ENCODE measurements at regions not wholly inside any gene's neighbourhood (a gene's known extent, or its start where the extent isn't known, plus 50 kb on each side); places are given as distances from the start of the nearest gene placed in this dataset.
"Not testable (repeated sequence)": the region's sequence is repeated elsewhere in the genome, so short reads cannot be mapped to it uniquely, and the experiment has no call there.

GRCh38 chr2:23029111-23029510 lies 355.9 kb upstream of the KLHL29 start:
- Histone ChIP-seq H3K4me3 (ENCODE audit: low read length) (no peak overlapping the region), H3K27me3 (ENCODE audit: control insufficient read depth, insufficient read depth, low read length) (no peaks in the 10 kb centered on the region), H3K4me1 (ENCODE audit: control insufficient read depth, insufficient read depth, low read length) (no peaks in the 10 kb centered on the region), H3K9ac (ENCODE audit: low read depth, low read length) (no peak overlapping the region), H3K9me3 (replicated peaks; ENCODE audit: low read length) (no peaks in the 10 kb centered on the region), H3K36me3 (ENCODE audit: insufficient read depth, low read length) (no peaks in the 10 kb centered on the region), H3K4me2 (ENCODE audit: low read length) (no peak overlapping the region)

- Histone ChIP-seq H3K4me1 (ENCODE audit: control insufficient read depth, insufficient read depth, low read length) (no peaks in the 10 kb centered on the region), H3K9me3 (replicated peaks; ENCODE audit: low read length) (no peaks in the 10 kb centered on the region), H3K4me2 (ENCODE audit: low read length) (no peak overlapping the region), H3K4me3 (ENCODE audit: low read length) (no peak overlapping the region), H3K27me3 (ENCODE audit: control insufficient read depth, insufficient read depth, low read length) (no peaks in the 10 kb centered on the region), H3K36me3 (ENCODE audit: insufficient read depth, low read length) (no peaks in the 10 kb centered on the region), H3K9ac (ENCODE audit: low read depth, low read length) (no peak overlapping the region)
Measured at GRCh38 chr2:23029951-23030350, 355.0 kb upstream of the KLHL29 start.

GRCh38 chr2:23034996-23035395 lies 350.0 kb upstream of the KLHL29 start:
- H3K36me3 ChIP-seq (ENCODE audit: insufficient read depth, low read length) = no peaks in the 10 kb centered on the region
- no peaks in the 10 kb centered on the region for H3K9me3 ChIP-seq (replicated peaks; ENCODE audit: low read length)
- H3K4me3 ChIP-seq (ENCODE audit: low read length) = no peak overlapping the region
- no peak overlapping the region for H3K9ac ChIP-seq (ENCODE audit: low read depth, low read length)
- H3K4me1 ChIP-seq (ENCODE audit: control insufficient read depth, insufficient read depth, low read length) = no peaks in the 10 kb centered on the region
- H3K27me3 ChIP-seq (ENCODE audit: control insufficient read depth, insufficient read depth, low read length) = no peaks in the 10 kb centered on the region
- no peak overlapping the region for H3K4me2 ChIP-seq (ENCODE audit: low read length)

GRCh38 chr2:23036629-23037028 lies 348.4 kb upstream of the KLHL29 start:
- Histone ChIP-seq H3K4me2 (ENCODE audit: low read length) (no peak overlapping the region), H3K9ac (ENCODE audit: low read depth, low read length) (no peak overlapping the region), H3K27me3 (ENCODE audit: control insufficient read depth, insufficient read depth, low read length) (no peaks in the 10 kb centered on the region), H3K4me1 (ENCODE audit: control insufficient read depth, insufficient read depth, low read length) (peaks cover 2% of the 10 kb centered on the region), H3K4me3 (ENCODE audit: low read length) (no peak overlapping the region), H3K36me3 (ENCODE audit: insufficient read depth, low read length) (no peaks in the 10 kb centered on the region), H3K9me3 (replicated peaks; ENCODE audit: low read length) (no peaks in the 10 kb centered on the region)

- H3K4me2 ChIP-seq (ENCODE audit: low read length) = no peak overlapping the region
Measured at GRCh38 chr2:23037596-23037995, 347.4 kb upstream of the KLHL29 start.

GRCh38 chr2:23041443-23041842 lies 343.5 kb upstream of the KLHL29 start:
- Histone ChIP-seq H3K27me3 (ENCODE audit: control insufficient read depth, insufficient read depth, low read length) (no peaks in the 10 kb centered on the region), H3K9me3 (replicated peaks; ENCODE audit: low read length) (no peaks in the 10 kb centered on the region), H3K36me3 (ENCODE audit: insufficient read depth, low read length) (no peaks in the 10 kb centered on the region), H3K4me3 (ENCODE audit: low read length) (no peak overlapping the region), H3K9ac (ENCODE audit: low read depth, low read length) (no peak overlapping the region), H3K4me2 (ENCODE audit: low read length) (no peak overlapping the region), H3K4me1 (ENCODE audit: control insufficient read depth, insufficient read depth, low read length) (peaks cover 8% of the 10 kb centered on the region)

More at GRCh38 chr2:23037596-23037995, 347.4 kb upstream of the KLHL29 start:
- Histone ChIP-seq H3K4me1 (ENCODE audit: control insufficient read depth, insufficient read depth, low read length) (peaks cover 4% of the 10 kb centered on the region), H3K9me3 (replicated peaks; ENCODE audit: low read length) (no peaks in the 10 kb centered on the region), H3K27me3 (ENCODE audit: control insufficient read depth, insufficient read depth, low read length) (no peaks in the 10 kb centered on the region), H3K36me3 (ENCODE audit: insufficient read depth, low read length) (no peaks in the 10 kb centered on the region), H3K4me3 (ENCODE audit: low read length) (no peak overlapping the region), H3K9ac (ENCODE audit: low read depth, low read length) (no peak overlapping the region)

GRCh38 chr2:23042216-23042906 lies 342.6 kb upstream of the KLHL29 start:
- Histone ChIP-seq H3K4me2 (ENCODE audit: low read length) (peak overlapping the region; percentile 26), H3K36me3 (ENCODE audit: insufficient read depth, low read length) (no peaks in the 10 kb centered on the region), H3K9me3 (replicated peaks; ENCODE audit: low read length) (no peaks in the 10 kb centered on the region), H3K4me1 (ENCODE audit: control insufficient read depth, insufficient read depth, low read length) (peaks cover 8% of the 10 kb centered on the region), H3K9ac (ENCODE audit: low read depth, low read length) (peak overlapping the region; percentile 20), H3K27me3 (ENCODE audit: control insufficient read depth, insufficient read depth, low read length) (no peaks in the 10 kb centered on the region), H3K4me3 (ENCODE audit: low read length) (no peak overlapping the region)

- H3K9me3 ChIP-seq (replicated peaks; ENCODE audit: low read length) = no peaks in the 10 kb centered on the region
- H3K27me3 ChIP-seq (ENCODE audit: control insufficient read depth, insufficient read depth, low read length) = no peaks in the 10 kb centered on the region
- no peak overlapping the region for H3K4me3 ChIP-seq (ENCODE audit: low read length)
- H3K36me3 ChIP-seq (ENCODE audit: insufficient read depth, low read length) = no peaks in the 10 kb centered on the region
- peaks cover 6% of the 10 kb centered on the region for H3K4me1 ChIP-seq (ENCODE audit: control insufficient read depth, insufficient read depth, low read length)
- no peak overlapping the region for H3K4me2 ChIP-seq (ENCODE audit: low read length)
- no peak overlapping the region for H3K9ac ChIP-seq (ENCODE audit: low read depth, low read length)
Measured at GRCh38 chr2:23050388-23050787, 334.6 kb upstream of the KLHL29 start.

GRCh38 chr2:23053601-23054000 lies 331.4 kb upstream of the KLHL29 start:
- no peak overlapping the region for H3K4me2 ChIP-seq (ENCODE audit: low read length)
- no peaks in the 10 kb centered on the region for H3K27me3 ChIP-seq (ENCODE audit: control insufficient read depth, insufficient read depth, low read length)
- no peaks in the 10 kb centered on the region for H3K9me3 ChIP-seq (replicated peaks; ENCODE audit: low read length)
- H3K4me1 ChIP-seq (ENCODE audit: control insufficient read depth, insufficient read depth, low read length) = peaks cover 6% of the 10 kb centered on the region
- no peak overlapping the region for H3K9ac ChIP-seq (ENCODE audit: low read depth, low read length)
- H3K36me3 ChIP-seq (ENCODE audit: insufficient read depth, low read length) = no peaks in the 10 kb centered on the region
- H3K4me3 ChIP-seq (ENCODE audit: low read length) = no peak overlapping the region

- Histone ChIP-seq H3K4me2 (ENCODE audit: low read length) (no peak overlapping the region), H3K9ac (ENCODE audit: low read depth, low read length) (no peak overlapping the region), H3K4me3 (ENCODE audit: low read length) (no peak overlapping the region), H3K4me1 (ENCODE audit: control insufficient read depth, insufficient read depth, low read length) (peaks cover 6% of the 10 kb centered on the region), H3K36me3 (ENCODE audit: insufficient read depth, low read length) (no peaks in the 10 kb centered on the region), H3K9me3 (replicated peaks; ENCODE audit: low read length) (no peaks in the 10 kb centered on the region), H3K27me3 (ENCODE audit: control insufficient read depth, insufficient read depth, low read length) (no peaks in the 10 kb centered on the region)
Measured at GRCh38 chr2:23055251-23055650, 329.7 kb upstream of the KLHL29 start.

GRCh38 chr2:23056846-23057245 lies 328.1 kb upstream of the KLHL29 start:
- H3K27me3 ChIP-seq (ENCODE audit: control insufficient read depth, insufficient read depth, low read length); H3K9me3 ChIP-seq (replicated peaks; ENCODE audit: low read length); H3K36me3 ChIP-seq (ENCODE audit: insufficient read depth, low read length); H3K9ac ChIP-seq (ENCODE audit: low read depth, low read length); H3K4me3 ChIP-seq (ENCODE audit: low read length); H3K4me1 ChIP-seq (ENCODE audit: control insufficient read depth, insufficient read depth, low read length); H3K4me2 ChIP-seq (ENCODE audit: low read length): not testable (repeated sequence)

GRCh38 chr2:23058435-23058834 lies 326.5 kb upstream of the KLHL29 start:
- no peaks in the 10 kb centered on the region for H3K36me3 ChIP-seq (ENCODE audit: insufficient read depth, low read length)
- H3K4me1 ChIP-seq (ENCODE audit: control insufficient read depth, insufficient read depth, low read length) = peaks cover 6% of the 10 kb centered on the region

More at GRCh38 chr2:23058435-23058834, 326.5 kb upstream of the KLHL29 start:
- H3K4me2 ChIP-seq (ENCODE audit: low read length) = no peak overlapping the region
- H3K9ac ChIP-seq (ENCODE audit: low read depth, low read length) = no peak overlapping the region
- no peak overlapping the region for H3K4me3 ChIP-seq (ENCODE audit: low read length)
- H3K27me3 ChIP-seq (ENCODE audit: control insufficient read depth, insufficient read depth, low read length) = no peaks in the 10 kb centered on the region
- no peaks in the 10 kb centered on the region for H3K9me3 ChIP-seq (replicated peaks; ENCODE audit: low read length)

Data from skeletal muscle satellite cell (primary cell).